Motor neuron (in vitro differentiated cells): ENCODE measurements at regions not wholly inside any gene's neighbourhood (a gene's known extent, or its start where the extent isn't known, plus 50 kb on each side); places are given as distances from the start of the nearest gene placed in this dataset.
"Not testable (repeated sequence)": the region's sequence is repeated elsewhere in the genome, so short reads cannot be mapped to it uniquely, and the experiment has no call there.

ENCODE experiments used
- ATAC-seq, 8 experiments: fragments of 200-7000 bp; cut with Tn5 transposase; replicated peaks in 6 of 8; 2 replicates each; pipeline ENCODE4 v1.8.0; 2021; ENCODE audit warnings: mild to moderate bottlenecking in 8 of 8, moderate library complexity in 8 of 8
- H3K27ac ChIP-seq, 2 donors: fragments of 250-450 bp; sonication (Bioruptor Pico); 2 replicates each; pipeline ENCODE4 v1.9.0; 2021; ENCODE audit warnings: antibody characterized with exemption in 2 of 2, mild to moderate bottlenecking in 2 of 2, moderate library complexity in 1 of 2
- H3K4me1 ChIP-seq, 2 donors: fragments of 250-450 bp; sonication (Bioruptor Pico); replicated peaks in 1 of 2; 2 replicates each; pipeline ENCODE4 v1.6.1; 2021; ENCODE audit warnings: antibody characterized with exemption in 2 of 2, mild to moderate bottlenecking in 2 of 2, moderate library complexity in 1 of 2
- H3K4me3 ChIP-seq, 5 donors: fragments of 250-450 bp; sonication (Bioruptor Pico); 2 replicates each; pipeline ENCODE4 v1.9.0; 2021; ENCODE audit warnings: antibody characterized with exemption in 5 of 5, mild to moderate bottlenecking in 5 of 5, moderate library complexity in 4 of 5
- WGBS, 10 experiments: fragments of 450-650 bp; shearing (Covaris generic); methylation state at CpG; one replicate each; pipeline ENCODE4 v1.0.0; 2022; 5-methylcytosine and 5-hydroxymethylcytosine counted together
- in situ Hi-C, 9 experiments: fragments of 400-800 bp; cut with MboI; loops; one replicate each; pipeline ENCODE4 v1.15.0; 2021; ENCODE audit warnings: low sequenced_read_pairs in 9 of 9, low pct_unique_long_range_greater_than_20kb in 2 of 9; ENCODE audit not compliant: unreplicated experiment in 9 of 9

DNA sequence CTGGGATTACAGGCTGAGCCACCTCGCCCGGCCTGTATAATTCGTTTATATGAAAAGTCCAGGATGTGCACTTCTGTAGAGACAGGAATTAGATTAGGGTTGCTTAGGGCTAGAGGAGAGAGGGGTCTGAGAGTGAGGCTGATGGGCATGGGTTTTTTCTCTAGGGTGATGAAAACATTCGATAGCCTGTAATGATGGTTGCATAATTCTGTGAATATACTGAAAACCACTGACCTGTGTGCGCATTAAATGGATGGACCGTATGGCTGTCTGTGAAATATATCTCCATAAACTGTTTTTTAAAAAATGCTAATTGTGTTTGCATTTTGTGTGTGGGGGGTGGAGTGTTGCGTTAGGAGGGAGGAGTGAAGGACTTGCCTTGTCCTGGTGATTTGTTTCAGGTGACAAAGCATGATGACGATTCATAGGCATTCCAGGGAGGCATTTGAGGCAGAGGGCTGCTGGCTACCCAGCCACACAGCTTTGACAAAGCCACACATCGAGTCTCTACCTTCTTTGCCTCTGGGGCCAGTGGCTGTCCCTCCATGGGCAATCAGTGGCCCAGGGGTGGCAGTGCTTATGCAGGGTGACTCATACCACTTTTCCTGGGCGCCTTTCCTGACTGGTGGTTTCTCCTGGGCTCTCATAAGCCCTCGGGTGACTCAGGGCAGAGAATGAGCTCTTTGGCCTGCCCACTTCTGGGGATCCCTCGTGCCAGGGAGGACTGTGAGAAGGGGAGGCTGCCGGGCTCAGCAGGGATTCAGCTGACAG lies 148.5 kb upstream of the WSCD1 start:
- Histone ChIP-seq H3K27ac (no peak overlapping the region), H3K4me3 (no peak overlapping the region), H3K4me1 (peaks cover 15 to 24% of the 10 kb centered on the region in 2 donors)
- peak in 5 of 8 experiments; percentile 47 to 79 (median 70) for ATAC-seq
- in situ Hi-C loops = no loop called here
- WGBS, 10 experiments = 15 to 83% (median 37%) methylated on average over 1 to 7 of the region's 13 CpGs; no CpG with 5 or more reads in 2 of the 10 experiments

DNA sequence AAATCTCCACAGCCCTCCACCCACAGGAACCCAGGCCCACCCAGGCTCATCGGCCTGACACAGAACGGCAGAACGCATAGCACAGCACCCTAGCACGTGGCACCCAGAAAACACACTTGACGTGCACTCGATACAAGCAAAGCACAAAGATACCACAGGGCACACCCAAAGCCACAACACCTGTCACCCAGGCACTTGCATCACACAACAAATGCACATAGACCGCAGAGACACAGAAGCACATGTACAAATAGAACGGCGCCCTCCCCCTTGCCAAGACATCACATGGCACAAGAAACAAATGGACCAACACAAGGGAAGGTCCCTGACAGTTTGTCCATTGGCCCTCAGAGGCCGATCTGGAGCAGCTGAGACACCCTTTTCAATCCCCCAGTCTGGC lies 147.7 kb upstream of the WSCD1 start:
- 28 to 91% (median 77%) methylated on average over 1 to 7 of the region's 10 CpGs; no CpG with 5 or more reads in 2 of the 10 experiments for WGBS, 10 experiments
- peaks cover 15 to 24% of the 10 kb centered on the region in 2 donors for H3K4me1 ChIP-seq
- ATAC-seq = no peak
- no peak overlapping the region for H3K4me3 ChIP-seq
- in situ Hi-C loops = no loop called here
- no peak overlapping the region for H3K27ac ChIP-seq

DNA sequence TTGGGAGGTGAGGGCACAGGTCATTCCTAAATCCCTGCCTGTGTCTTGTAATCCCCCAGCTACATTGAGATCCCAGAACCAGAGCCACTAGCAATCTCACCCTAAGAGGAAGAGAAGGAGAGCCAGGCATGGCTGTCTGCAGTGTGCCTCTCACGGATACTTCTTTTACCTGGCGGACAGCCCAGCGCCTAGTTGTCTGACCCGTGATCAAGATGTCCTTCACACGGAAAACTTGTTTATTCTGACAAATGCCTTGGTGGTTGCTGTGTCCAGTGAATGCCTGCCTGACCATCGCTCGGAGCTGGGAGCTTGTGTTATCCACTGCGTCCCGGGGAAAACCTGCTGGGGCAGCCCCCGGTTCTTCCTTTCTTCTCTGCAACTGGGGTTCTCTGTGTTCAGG lies 140.5 kb upstream of the WSCD1 start:
- in situ Hi-C loops = no loop called here
- no peak overlapping the region for H3K27ac ChIP-seq
- 40 to 100% (median 62%) methylated on average over 1 to 5 of the region's 10 CpGs; no CpG with 5 or more reads in 4 of the 10 experiments for WGBS, 10 experiments

DNA sequence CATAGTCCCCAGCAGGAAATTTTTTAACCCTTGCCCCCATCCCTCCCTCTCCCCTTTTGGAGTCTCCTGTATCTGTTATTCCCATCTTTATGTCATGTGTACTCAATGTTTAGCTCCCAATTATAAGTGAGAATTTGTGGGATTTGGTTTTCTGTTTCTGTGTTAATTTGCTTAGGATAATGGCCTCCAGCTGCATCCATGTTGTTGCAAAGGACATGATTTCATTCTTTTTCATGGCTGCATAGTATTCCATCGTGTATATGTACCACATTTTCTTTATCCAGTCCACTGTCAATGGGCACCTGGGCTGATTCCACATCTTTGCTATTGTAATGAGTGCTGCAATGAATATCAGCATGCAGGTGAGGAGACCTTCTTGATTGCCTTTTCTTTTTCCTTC lies 139.6 kb upstream of the WSCD1 start:
- peaks cover 14 to 16% of the 10 kb centered on the region in 2 donors for H3K4me1 ChIP-seq
- ATAC-seq, H3K27ac ChIP-seq, in situ Hi-C loops, H3K4me3 ChIP-seq: not testable (repeated sequence)
- 0 to 83% (median 60%) methylated on average over 1 of the region's 1 CpG; no CpG with 5 or more reads in 5 of the 10 experiments for WGBS, 10 experiments

More for the DNA sequence above, 140.5 kb upstream of the WSCD1 start:
- ATAC-seq = no peak
- peaks cover 14 to 16% of the 10 kb centered on the region in 2 donors for H3K4me1 ChIP-seq
- H3K4me3 ChIP-seq = no peak overlapping the region

DNA sequence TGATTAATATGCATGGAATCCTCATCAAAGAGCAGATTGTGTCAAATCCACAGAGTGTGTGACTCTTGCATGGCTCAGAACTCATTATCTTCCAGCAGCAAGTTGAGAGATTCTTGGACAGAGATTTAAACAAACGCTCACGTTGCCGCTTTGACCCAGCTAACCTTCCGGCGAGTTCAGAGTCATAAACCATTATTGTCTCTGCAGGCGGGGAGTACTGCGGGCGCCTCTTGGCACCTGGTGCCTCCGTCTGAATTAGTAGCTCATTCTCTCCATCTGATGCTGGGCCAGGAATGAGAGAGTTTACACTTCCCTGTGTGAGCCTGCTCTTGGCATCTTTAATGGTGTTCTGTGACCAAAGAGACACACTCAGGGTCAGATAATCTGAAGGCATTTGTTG lies 138.6 kb upstream of the WSCD1 start:
- 0 to 30% (median 14%) methylated on average over 1 to 9 of the region's 9 CpGs; no CpG with 5 or more reads in 2 of the 10 experiments for WGBS, 10 experiments
- in situ Hi-C loops = no loop called here
- Histone ChIP-seq H3K4me3 (no peak overlapping the region), H3K4me1 (peaks cover 14 to 16% of the 10 kb centered on the region in 2 donors), H3K27ac (peak overlapping the region in 1 of 2 donors; percentile 28)
- ATAC-seq = peak in 5 of 8 experiments; percentile 61 to 89 (median 79)

DNA sequence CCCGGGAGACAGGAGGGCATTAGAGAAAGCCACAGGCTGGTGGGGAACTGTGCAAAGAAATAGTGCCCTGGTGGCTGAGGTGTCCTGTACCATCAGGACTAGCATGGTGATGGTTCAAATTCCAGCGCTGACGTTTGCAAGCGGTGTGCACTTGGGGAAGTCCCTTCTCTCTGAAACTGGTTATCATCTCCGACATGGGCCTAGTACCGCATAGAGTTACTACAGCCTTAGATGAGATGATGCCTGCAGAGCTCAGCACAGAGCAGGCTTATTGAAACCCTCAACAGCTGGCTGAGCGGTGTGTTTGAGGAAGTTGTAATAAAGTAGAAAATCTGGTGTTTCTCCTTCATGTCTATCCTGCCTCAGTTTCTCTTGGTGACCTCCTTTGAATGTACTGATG lies 136.7 kb upstream of the WSCD1 start:
- no peak for ATAC-seq
- Histone ChIP-seq H3K27ac (peak overlapping the region in 1 of 2 donors; percentile 36), H3K4me3 (no peak overlapping the region), H3K4me1 (peaks cover 8 to 16% of the 10 kb centered on the region in 2 donors)
- 100% methylated on average over 1 to 2 of the region's 7 CpGs; no CpG with 5 or more reads in 8 of the 10 experiments for WGBS, 10 experiments
- in situ Hi-C loops = no loop called here

DNA sequence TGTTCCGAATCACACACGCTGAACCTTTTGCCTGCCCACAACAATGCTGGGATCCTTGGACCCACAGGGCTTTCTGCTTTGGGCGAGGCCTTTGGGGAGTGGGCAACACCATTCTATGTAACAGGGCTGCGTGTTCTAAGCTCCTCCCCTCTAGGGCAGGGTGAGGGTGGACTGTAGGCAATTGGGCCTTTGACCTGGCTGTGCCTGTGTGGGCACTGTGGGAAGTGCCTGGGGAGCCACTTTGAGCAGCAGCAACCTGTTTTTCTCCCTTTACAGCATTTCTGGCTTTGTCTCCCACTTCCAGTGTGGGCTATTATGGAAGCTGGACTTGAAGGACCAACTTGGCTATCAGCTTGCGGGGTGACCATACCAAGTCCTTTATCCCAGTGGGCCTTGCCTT lies 128.9 kb upstream of the WSCD1 start:
- Histone ChIP-seq H3K4me1 (peaks cover 14% of the 10 kb centered on the region in 2 donors), H3K4me3 (no peak overlapping the region), H3K27ac (no peak overlapping the region)
- 16 to 90% (median 80%) methylated on average over 1 to 4 of the region's 5 CpGs; no CpG with 5 or more reads in 3 of the 10 experiments for WGBS, 10 experiments
- ATAC-seq = no peak
- in situ Hi-C loops = no loop called here

DNA sequence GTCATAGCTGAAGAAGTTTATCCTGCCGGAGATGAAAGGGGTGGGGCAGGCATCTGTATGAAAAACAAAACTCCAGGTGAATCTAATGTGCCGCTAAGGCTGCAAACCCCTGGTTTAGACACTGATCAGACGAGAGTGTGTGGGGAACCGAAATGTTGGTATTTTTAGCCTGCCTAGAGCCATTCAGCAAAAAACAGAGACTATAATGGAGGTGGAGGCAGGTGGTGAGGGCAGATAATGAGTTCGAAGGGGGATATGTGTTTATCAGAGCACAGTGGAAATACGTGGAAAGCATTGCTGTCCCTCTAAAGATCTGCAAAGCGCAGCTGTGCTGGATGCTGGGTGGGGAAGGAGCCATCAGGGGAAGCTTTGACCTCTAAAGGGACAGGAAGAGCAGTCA lies 127.5 kb upstream of the WSCD1 start:
- ATAC-seq = peak in 1 of 8 experiments; percentile 21
- WGBS, 10 experiments = 0 to 94% (median 72%) methylated on average over 1 to 7 of the region's 7 CpGs
- Histone ChIP-seq H3K4me3 (no peak overlapping the region), H3K27ac (peak overlapping the region in 1 of 2 donors; percentile 37), H3K4me1 (peaks cover 14% of the 10 kb centered on the region in 2 donors)
- in situ Hi-C loops = no loop called here

DNA sequence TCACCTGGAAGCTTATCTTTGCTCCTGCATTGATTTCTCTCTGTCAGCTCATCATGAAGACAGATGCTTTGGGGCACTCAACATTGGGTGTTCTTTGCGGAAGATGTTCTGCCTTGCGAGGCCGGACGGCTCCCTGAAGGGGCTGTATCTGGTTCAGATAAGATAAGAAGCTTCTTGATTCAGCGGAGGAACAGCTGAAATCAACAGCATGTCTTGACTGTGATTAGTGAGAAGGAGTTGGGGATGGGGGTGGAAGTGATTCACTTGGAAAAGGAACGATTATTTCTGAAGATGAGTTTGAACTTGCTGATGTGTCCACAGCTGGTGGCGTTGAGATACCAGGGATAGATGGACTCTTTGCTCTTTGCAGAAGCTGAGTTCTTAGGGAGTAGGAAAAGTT lies 126.9 kb upstream of the WSCD1 start:
- Histone ChIP-seq H3K4me1 (peaks cover 14% of the 10 kb centered on the region in 2 donors), H3K27ac (no peak overlapping the region), H3K4me3 (no peak overlapping the region)
- in situ Hi-C loops = no loop called here
- ATAC-seq = no peak
- 0 to 100% (median 80%) methylated on average over 2 to 5 of the region's 7 CpGs; no CpG with 5 or more reads in 3 of the 10 experiments for WGBS, 10 experiments

DNA sequence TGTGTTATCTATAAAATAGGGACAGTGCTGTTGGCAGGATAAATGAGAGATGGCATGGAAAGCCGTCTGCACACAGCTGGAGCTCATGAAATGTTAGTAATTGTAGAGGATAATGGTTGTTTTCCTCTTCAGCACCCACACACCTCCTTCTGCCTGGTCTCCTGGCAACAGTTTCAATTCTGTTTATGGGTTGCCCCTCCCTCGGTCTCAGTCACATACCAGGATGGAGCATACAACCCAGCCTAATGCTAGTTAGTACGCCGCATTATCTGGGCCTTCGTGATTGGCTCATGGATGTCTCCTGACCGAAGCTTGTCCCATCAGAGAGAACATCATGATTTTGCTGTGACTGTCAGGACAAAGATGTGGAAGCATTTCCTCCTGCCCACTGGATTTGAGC lies 126.2 kb upstream of the WSCD1 start:
- H3K27ac ChIP-seq = no peak overlapping the region
- no peak overlapping the region for H3K4me3 ChIP-seq
- no peak for ATAC-seq
- peaks cover 14% of the 10 kb centered on the region in 2 donors for H3K4me1 ChIP-seq
- in situ Hi-C loops = no loop called here
- 0 to 100% (median 84%) methylated on average over 1 to 5 of the region's 6 CpGs; no CpG with 5 or more reads in 3 of the 10 experiments for WGBS, 10 experiments

DNA sequence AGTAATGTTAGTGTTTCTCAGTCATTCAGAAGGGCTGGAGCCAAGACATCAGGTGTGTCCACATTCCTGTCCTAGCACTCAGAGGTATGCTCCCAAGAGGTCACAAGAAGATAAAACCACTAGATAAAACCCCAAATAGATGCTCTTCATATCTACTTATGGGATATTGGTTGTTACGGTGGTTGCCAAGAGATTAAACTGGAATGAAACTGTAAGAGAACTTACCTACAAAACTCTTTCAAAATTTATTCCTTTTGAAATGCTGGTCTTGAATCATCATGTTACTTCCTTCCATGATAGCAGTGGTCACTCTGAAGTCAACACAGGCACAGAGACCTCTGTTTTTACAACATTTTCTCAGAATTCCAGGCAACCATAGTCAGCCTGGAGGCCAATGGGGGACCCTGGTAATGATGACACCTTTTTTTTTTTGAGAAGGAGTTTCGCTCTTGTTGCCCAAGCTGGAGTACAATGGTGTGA lies 122.4 kb upstream of the WSCD1 start:
- Histone ChIP-seq H3K27ac (no peak overlapping the region), H3K4me1 (peaks cover 20 to 24% of the 10 kb centered on the region in 2 donors), H3K4me3 (no peak overlapping the region)
- no peak for ATAC-seq
- 0 to 100% (median 86%) methylated on average over 1 to 2 of the region's 2 CpGs; no CpG with 5 or more reads in 1 of the 10 experiments for WGBS, 10 experiments
- in situ Hi-C loops = no loop called here

DNA sequence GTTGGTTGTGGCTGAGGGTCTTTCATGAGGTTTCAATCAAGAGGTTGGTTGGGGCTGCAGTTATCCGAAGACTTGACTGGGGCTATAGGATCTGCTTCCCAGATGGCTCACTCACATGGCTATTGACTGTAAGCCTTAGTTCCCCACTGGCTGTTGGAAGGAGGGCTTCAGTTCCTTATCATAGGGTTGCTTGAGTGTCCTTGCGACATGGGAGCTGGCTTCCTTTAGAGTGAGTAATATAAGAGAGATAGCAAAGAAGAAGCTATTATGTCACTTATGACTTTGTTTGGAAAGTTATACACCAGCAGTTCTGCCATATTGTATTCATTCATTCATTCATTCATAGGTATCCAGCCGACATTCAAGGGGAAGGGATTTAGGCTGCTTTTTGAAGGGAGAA lies 121.4 kb upstream of the WSCD1 start:
- Histone ChIP-seq H3K27ac (no peak overlapping the region), H3K4me1 (peaks cover 14 to 17% of the 10 kb centered on the region in 2 donors), H3K4me3 (no peak overlapping the region)
- in situ Hi-C loops = no loop called here
- no peak for ATAC-seq
- 0 to 90% (median 58%) methylated on average over 1 to 3 of the region's 3 CpGs; no CpG with 5 or more reads in 2 of the 10 experiments for WGBS, 10 experiments

DNA sequence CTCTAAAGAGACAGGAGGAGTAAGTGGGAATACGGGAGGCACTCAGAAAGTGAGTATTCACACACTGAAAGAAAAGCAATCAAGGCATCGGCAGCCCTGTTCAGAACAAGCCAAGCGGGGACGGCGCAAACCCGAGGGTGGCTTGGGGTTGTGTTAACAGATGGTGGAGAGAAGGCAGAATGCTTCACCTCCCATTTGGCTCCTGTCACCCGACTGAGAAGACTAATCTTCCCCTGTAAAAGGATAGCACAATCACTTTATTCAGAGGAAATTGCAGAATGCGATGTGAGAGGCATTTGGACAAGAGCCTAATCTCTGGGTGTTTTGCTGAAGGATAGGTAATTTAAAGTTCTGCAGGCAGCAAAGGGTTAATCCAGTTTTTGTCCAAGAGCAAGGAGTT lies 119.3 kb upstream of the WSCD1 start:
- in situ Hi-C loops = no loop called here
- Histone ChIP-seq H3K4me3 (no peak overlapping the region), H3K27ac (no peak overlapping the region), H3K4me1 (peaks cover 14 to 17% of the 10 kb centered on the region in 2 donors)
- 0 to 88% (median 10%) methylated on average over 1 to 6 of the region's 8 CpGs; no CpG with 5 or more reads in 2 of the 10 experiments for WGBS, 10 experiments
- ATAC-seq = peak in 4 of 8 experiments; percentile 32 to 83 (median 66)
